ENCODE measurements at regions not wholly inside any gene's neighbourhood (a gene's known extent, or its start where the extent isn't known, plus 50 kb on each side); places are given as distances from the start of the nearest gene placed in this dataset.

- no peak overlapping the region for H3K27ac Mint-ChIP-seq
- H3K4me3 Mint-ChIP-seq, result no peak overlapping the region
- H3K36me3 Mint-ChIP-seq (ENCODE audit: low read depth), result no peaks in the 10 kb centered on the region
- H3K4me1 Mint-ChIP-seq, result no peaks in the 10 kb centered on the region
- intact Hi-C loops (cut with micrococcal nuclease), result no loop called here
- TF ChIP-seq CTCF (IDR thresholded peaks at IDR 0.05), result no peak
- H3K27me3 Mint-ChIP-seq, result peaks cover 4% of the 10 kb centered on the region
- H3K9me3 Mint-ChIP-seq, result no peaks in the 10 kb centered on the region
- CTCF ChIA-PET, result interaction anchor here (0.9 to 4.2 kb wide), 6 partner anchors 9 to 169 kb away, joined by 3 to 89 read pairs (median 12); no protein-coding TSS in a partner anchor
- DNase-seq (no peak), ATAC-seq (ENCODE audit: low read depth) (no peak)
- POLR2A ChIA-PET, result no interaction called here
Measured at GRCh38 chr22:22787151-22787550, 100.5 kb upstream of the IGLL5 start.

GRCh38 chr22:22787786-22788459 is 99.7 kb upstream of the IGLL5 start:
- no peak for TF ChIP-seq CTCF (IDR thresholded peaks at IDR 0.05)
- H3K27ac Mint-ChIP-seq, result no peak overlapping the region
- intact Hi-C loops (cut with micrococcal nuclease), result loop anchor here (1.0 kb wide), 3 partner anchors 22 to 168 kb away; no protein-coding TSS in a partner anchor
- DNase-seq, result peak; percentile 52
- no peaks in the 10 kb centered on the region for H3K9me3 Mint-ChIP-seq
- ATAC-seq (ENCODE audit: low read depth), result peak; percentile 83
- no peaks in the 10 kb centered on the region for H3K36me3 Mint-ChIP-seq (ENCODE audit: low read depth)
- H3K4me1 Mint-ChIP-seq, result no peaks in the 10 kb centered on the region
- peaks cover 4% of the 10 kb centered on the region for H3K27me3 Mint-ChIP-seq
- no peak overlapping the region for H3K4me3 Mint-ChIP-seq
- ChIA-PET CTCF (interaction anchor here (0.7 to 4.2 kb wide), 22 partner anchors 9 to 325 kb away, joined by 3 to 89 read pairs (median 4); no protein-coding TSS in a partner anchor), POLR2A (interaction anchor here (0.7 to 2.0 kb wide), 3 partner anchors 96 to 167 kb away, joined by 3 to 8 read pairs (median 4); no protein-coding TSS in a partner anchor)

- DNase-seq (no peak), ATAC-seq (ENCODE audit: low read depth) (no peak)
- Mint-ChIP-seq H3K27ac (no peak overlapping the region), H3K9me3 (no peaks in the 10 kb centered on the region), H3K27me3 (peaks cover 4% of the 10 kb centered on the region), H3K4me3 (no peak overlapping the region), H3K4me1 (no peaks in the 10 kb centered on the region), H3K36me3 (ENCODE audit: low read depth) (no peaks in the 10 kb centered on the region)
- CTCF ChIA-PET, result interaction anchor here (0.7 to 4.2 kb wide), 20 partner anchors 9 to 326 kb away, joined by 3 to 89 read pairs (median 4); no protein-coding TSS in a partner anchor
- intact Hi-C loops (cut with micrococcal nuclease), result loop anchor here (1.0 kb wide), 3 partner anchors 22 to 168 kb away; no protein-coding TSS in a partner anchor
- TF ChIP-seq CTCF (IDR thresholded peaks at IDR 0.05), result no peak
- POLR2A ChIA-PET, result interaction anchor here (0.7 to 2.0 kb wide), 3 partner anchors 96 to 166 kb away, joined by 3 to 8 read pairs (median 4); no protein-coding TSS in a partner anchor
Measured at GRCh38 chr22:22788460-22789037, 99.1 kb upstream of the IGLL5 start.

- H3K9me3 Mint-ChIP-seq, result no peaks in the 10 kb centered on the region
- H3K36me3 Mint-ChIP-seq (ENCODE audit: low read depth), result no peaks in the 10 kb centered on the region
- H3K27me3 Mint-ChIP-seq, result peaks cover 3% of the 10 kb centered on the region
- H3K4me3 Mint-ChIP-seq, result no peak overlapping the region
- ChIA-PET CTCF (interaction anchor here (0.8 to 4.2 kb wide), 9 partner anchors 8 to 167 kb away, joined by 3 to 89 read pairs (median 5); no protein-coding TSS in a partner anchor), POLR2A (interaction anchor here (2.0 kb wide), 1 partner anchor 95 kb away, joined by 8 read pairs; no protein-coding TSS in a partner anchor)
- H3K27ac Mint-ChIP-seq, result no peak overlapping the region
- no peaks in the 10 kb centered on the region for H3K4me1 Mint-ChIP-seq
- ATAC-seq (ENCODE audit: low read depth) (no peak), DNase-seq (no peak)
- no peak for TF ChIP-seq CTCF (IDR thresholded peaks at IDR 0.05)
- intact Hi-C loops (cut with micrococcal nuclease), result no loop called here
Measured at GRCh38 chr22:22789233-22789921, 98.2 kb upstream of the IGLL5 start.

Measured in activated B cell treated with CpG ODN at 0.5 μM for 24 hours (primary cell).